ENCODE measurements at regions not wholly inside any gene's neighbourhood (a gene's known extent, or its start where the extent isn't known, plus 50 kb on each side); places are given as distances from the start of the nearest gene placed in this dataset.

GRCh38 chr11:107184986-107185385 lies 166.7 kb upstream of the GUCY1A2 start:
- DNase-seq (no peak), ATAC-seq (no peak)
- Histone ChIP-seq H3K4me1 (no peaks in the 10 kb centered on the region), H3K36me3 (no peaks in the 10 kb centered on the region), H3K27me3 (no peaks in the 10 kb centered on the region), H3K4me3 (no peak overlapping the region), H3K27ac (no peak overlapping the region), H3K9me3 (peaks cover 0 to 3% of the 10 kb centered on the region in 2 donors)
- intact Hi-C loops (cut with DNase I) = no loop called here
- no peak for TF ChIP-seq CTCF (IDR thresholded peaks at IDR 0.05)

GRCh38 chr11:107183953-107184352 lies 165.7 kb upstream of the GUCY1A2 start:
- Histone ChIP-seq H3K27me3 (no peaks in the 10 kb centered on the region), H3K27ac (no peak overlapping the region), H3K9me3 (no peaks in the 10 kb centered on the region), H3K4me3 (no peak overlapping the region), H3K36me3 (no peaks in the 10 kb centered on the region), H3K4me1 (no peaks in the 10 kb centered on the region)
- ATAC-seq = no peak
- no peak for TF ChIP-seq CTCF (IDR thresholded peaks at IDR 0.05)
- intact Hi-C loops (cut with DNase I) = no loop called here
- no peak for DNase-seq

- H3K27ac ChIP-seq = no peak overlapping the region
- peak; percentile 51 for ATAC-seq
- H3K9me3 ChIP-seq = no peaks in the 10 kb centered on the region
- TF ChIP-seq CTCF (IDR thresholded peaks at IDR 0.05) = no peak
- H3K36me3 ChIP-seq = no peaks in the 10 kb centered on the region
- H3K4me1 ChIP-seq = no peaks in the 10 kb centered on the region
- H3K27me3 ChIP-seq = no peaks in the 10 kb centered on the region
- intact Hi-C loops (cut with DNase I) = no loop called here
- no peak for DNase-seq
- H3K4me3 ChIP-seq = no peak overlapping the region
These were observed 164.7 kb upstream of the GUCY1A2 start for GRCh38 chr11:107182978-107183377.

GRCh38 chr11:107180236-107180635 lies 162.0 kb upstream of the GUCY1A2 start:
- intact Hi-C loops (cut with DNase I) = no loop called here

GRCh38 chr11:107179829-107180228 lies 161.6 kb upstream of the GUCY1A2 start:
- Histone ChIP-seq H3K36me3 (no peaks in the 10 kb centered on the region), H3K27ac (no peak overlapping the region), H3K4me1 (no peaks in the 10 kb centered on the region), H3K9me3 (peaks cover 0 to 14% of the 10 kb centered on the region in 2 donors), H3K27me3 (no peaks in the 10 kb centered on the region), H3K4me3 (no peak overlapping the region)
- TF ChIP-seq CTCF (IDR thresholded peaks at IDR 0.05) = no peak
- DNase-seq (no peak), ATAC-seq (no peak)
- intact Hi-C loops (cut with DNase I) = no loop called here

More at GRCh38 chr11:107180236-107180635, 162.0 kb upstream of the GUCY1A2 start:
- ATAC-seq (no peak), DNase-seq (no peak)
- no peaks in the 10 kb centered on the region for H3K4me1 ChIP-seq
- no peak overlapping the region for H3K4me3 ChIP-seq
- peaks cover 0 to 14% of the 10 kb centered on the region in 2 donors for H3K9me3 ChIP-seq
- H3K27ac ChIP-seq = no peak overlapping the region
- TF ChIP-seq CTCF (IDR thresholded peaks at IDR 0.05) = no peak
- no peaks in the 10 kb centered on the region for H3K36me3 ChIP-seq
- no peaks in the 10 kb centered on the region for H3K27me3 ChIP-seq
